Stomach (tissue), 4 donors: ENCODE measurements at regions not wholly inside any gene's neighbourhood (a gene's known extent, or its start where the extent isn't known, plus 50 kb on each side); places are given as distances from the start of the nearest gene placed in this dataset.

Experiments used
- small RNA-seq, 4 donors: library from RNA; depleted of rRNA; stranded (forward); fragments of <200 nt; gene quantifications; one replicate each; pipeline ENCODE3, GENCODE V24; 2016

Small RNA genes lying in the stretch of these regions (small RNA-seq; reads per million reads assigned to genes)
- 0 reads per million in 4 donors for gene RN7SL782P
